B cell (primary cell): ENCODE measurements at regions not wholly inside any gene's neighbourhood (a gene's known extent, or its start where the extent isn't known, plus 50 kb on each side); places are given as distances from the start of the nearest gene placed in this dataset.

Source experiments
- ATAC-seq: fragments of 200-7000 bp; cut with Tn5 transposase; one replicate; pipeline ENCODE4 v1.10.0; 2021; ENCODE audit warnings: low read depth, mild to moderate bottlenecking, moderate number of reproducible peaks, moderate library complexity
- CTCF ChIA-PET: fragments of 350-600 bp; sonication (Branson Sonifier 250); formaldehyde crosslinking; loops from one replicate; lab custom pipeline; 2021; ENCODE audit warnings: antibody characterized with exemption, inconsistent platforms; lab: Charles Lee
- POLR2A ChIA-PET: fragments of 350-600 bp; sonication (Branson Sonifier 250); formaldehyde crosslinking; loops from one replicate; lab custom pipeline; 2021; ENCODE audit warnings: antibody characterized with exemption; lab: Charles Lee
- DNase-seq: peaks from one replicate; pipeline ENCODE4 v3.0.0; 2013
- H2AFZ ChIP-seq: 2 replicates; pipeline ENCODE4 v1.6.1; 2012; ENCODE audit warnings: mild to moderate bottlenecking, low read depth, low read length; ENCODE audit not compliant: insufficient read depth, poor library complexity, severe bottlenecking
- H3K27ac ChIP-seq, 2 donors: 1 replicate in 1 of 2; 2 replicates in 1 of 2; pipeline ENCODE4 v1.5.1; 2012 to 2013; ENCODE audit warnings: low read length in 2 of 2, mild to moderate bottlenecking in 2 of 2, moderate library complexity in 1 of 2
- H3K27me3 ChIP-seq, 4 experiments: fragments of 200-600 bp in 1 of 4; sonication (generic) in 1 of 4; replicated peaks in 1 of 4; 1 replicate in 2 of 4; 2 replicates in 2 of 4; pipeline versions ENCODE4 v1.6.1 to v1.7.0; 2013 to 2016; ENCODE audit warnings: low read length in 3 of 4, mild to moderate bottlenecking in 2 of 4, mixed read lengths in 1 of 4, moderate library complexity in 1 of 4; ENCODE audit not compliant: insufficient read depth in 4 of 4, control insufficient read depth in 3 of 4; ENCODE audit errors: control extremely low read depth in 1 of 4
- H3K36me3 ChIP-seq, 2 experiments: replicated peaks in 1 of 2; 1 replicate in 1 of 2; 2 replicates in 1 of 2; pipeline versions ENCODE4 v1.6.1 to v1.7.1; 2013; ENCODE audit warnings: low read length in 1 of 2; ENCODE audit not compliant: insufficient read depth in 2 of 2, control insufficient read depth in 1 of 2; ENCODE audit errors: control extremely low read depth in 1 of 2, extremely low read depth in 1 of 2
- H3K4me1 ChIP-seq, 2 donors: fragments of 200-600 bp in 1 of 2; sonication (generic) in 1 of 2; 1 replicate in 1 of 2; 2 replicates in 1 of 2; pipeline versions ENCODE4 v1.5.1 to v1.6.1; 2013 to 2017; ENCODE audit warnings: low read length in 2 of 2; ENCODE audit not compliant: control insufficient read depth in 2 of 2, insufficient read depth in 2 of 2
- H3K4me2 ChIP-seq: replicated peaks from 2 replicates; pipeline ENCODE3; 2012; ENCODE audit warnings: mild to moderate bottlenecking, low read depth, low read length; ENCODE audit not compliant: poor library complexity, severe bottlenecking
- H3K4me3 ChIP-seq, 5 experiments: fragments of 200-600 bp in 1 of 5; sonication (generic) in 1 of 5; 1 replicate in 3 of 5; 2 replicates in 2 of 5; pipeline versions ENCODE4 v1.5.1 to v1.7.0; 2011 to 2016; ENCODE audit warnings: low read length in 4 of 5, mild to moderate bottlenecking in 4 of 5, low read depth in 2 of 5, control low read depth in 1 of 5, moderate library complexity in 1 of 5; ENCODE audit not compliant: insufficient read depth in 1 of 5; ENCODE audit errors: control extremely low read depth in 1 of 5, extremely low read depth in 1 of 5
- H3K79me2 ChIP-seq: fragments of 200-600 bp; sonication (generic); one replicate; pipeline ENCODE4 v1.6.0; 2016; ENCODE audit warnings: low read length; ENCODE audit not compliant: control insufficient read depth, insufficient read depth
- H3K9ac ChIP-seq: fragments of 200-600 bp; sonication (generic); 2 replicates; pipeline ENCODE4 v1.6.1; 2017; ENCODE audit warnings: mild to moderate bottlenecking, low read length, moderate library complexity
- H3K9me3 ChIP-seq, 3 donors: one replicate each; pipeline versions ENCODE4 v1.6.1 to v1.7.1; 2013; ENCODE audit warnings: low read length in 2 of 3; ENCODE audit not compliant: control insufficient read depth in 2 of 3, insufficient read depth in 1 of 3; ENCODE audit errors: control extremely low read depth in 1 of 3
- H4K20me1 ChIP-seq: 2 replicates; pipeline ENCODE4 v1.6.0; 2012; ENCODE audit warnings: mild to moderate bottlenecking, low read length; ENCODE audit not compliant: insufficient read depth, control insufficient read depth, poor library complexity, severe bottlenecking
- H3K27ac Mint-ChIP-seq: one replicate; pipeline ENCODE4 v1.8.0; 2021; ENCODE audit warnings: mixed read lengths
- H3K27me3 Mint-ChIP-seq: one replicate; pipeline ENCODE4 v1.8.0; 2021; ENCODE audit warnings: mixed read lengths
- H3K4me1 Mint-ChIP-seq: one replicate; pipeline ENCODE4 v1.8.0; 2021; ENCODE audit warnings: mixed read lengths
- H3K4me3 Mint-ChIP-seq: one replicate; pipeline ENCODE4 v1.8.0; 2021; ENCODE audit warnings: mixed read lengths
- H3K9me3 Mint-ChIP-seq: one replicate; pipeline ENCODE4 v1.8.0; 2022; ENCODE audit warnings: mixed read lengths; ENCODE audit not compliant: insufficient read depth
- CTCF ChIP-seq: fragments of 200-600 bp; IDR thresholded peaks from one replicate; pipeline ENCODE4 v1.8.0; 2022; ENCODE audit warnings: antibody characterized with exemption, mild to moderate bottlenecking
- EZH2 ChIP-seq: IDR thresholded peaks from 2 replicates; pipeline ENCODE4 v1.6.1; 2012; ENCODE audit warnings: borderline replicate concordance, low read depth, mild to moderate bottlenecking, moderate library complexity, low read length; ENCODE audit not compliant: insufficient read depth, poor library complexity, severe bottlenecking
- WGBS: methylation state at CpG from one replicate; pipeline ENCODE4 v1.1.5; 2013; ENCODE audit warnings: missing lambda C conversion rate; ENCODE audit not compliant: insufficient coverage; 5-methylcytosine and 5-hydroxymethylcytosine counted together
- intact Hi-C: fragments of 100-400 bp; cut with micrococcal nuclease; formaldehyde crosslinking; loops from one replicate; pipeline ENCODE4 v1.10.0; 2022

GRCh38 chr1:55781944-55782482 lies 566.8 kb upstream of the USP24 start:
- DNase-seq, result no peak
- no peak for ATAC-seq
- Histone ChIP-seq H3K79me2 (no peaks in the 10 kb centered on the region), H3K4me3 (no peak overlapping the region), H3K4me2 (no peak overlapping the region), H4K20me1 (no peaks in the 10 kb centered on the region), H3K9me3 (no peaks in the 10 kb centered on the region), H2AFZ (no peak overlapping the region), H3K27me3 (no peaks in the 10 kb centered on the region), H3K27ac (no peak overlapping the region), H3K36me3 (no peaks in the 10 kb centered on the region), H3K9ac (no peak overlapping the region), H3K4me1 (no peaks in the 10 kb centered on the region)
- H3K4me3 Mint-ChIP-seq, result no peak overlapping the region
- no peaks in the 10 kb centered on the region for H3K4me1 Mint-ChIP-seq
- H3K27ac Mint-ChIP-seq, result no peak overlapping the region
- POLR2A ChIA-PET, result no interaction called here
- CTCF ChIA-PET, result no interaction called here
- peaks cover 3% of the 10 kb centered on the region for H3K27me3 Mint-ChIP-seq
- no peak for TF ChIP-seq EZH2
- no peak for TF ChIP-seq CTCF
- intact Hi-C loops, result no loop called here
- H3K9me3 Mint-ChIP-seq, result no peaks in the 10 kb centered on the region
- WGBS, result no CpG with 5 or more reads among the region's 3 CpGs

- intact Hi-C loops, result no loop called here
- CTCF ChIA-PET, result no interaction called here
- POLR2A ChIA-PET, result no interaction called here
- no peak overlapping the region for H3K9ac ChIP-seq
- H3K27ac ChIP-seq, result no peak overlapping the region
- Mint-ChIP-seq H3K27me3 (peaks cover 6% of the 10 kb centered on the region), H3K4me1 (no peaks in the 10 kb centered on the region), H3K9me3 (no peaks in the 10 kb centered on the region), H3K4me3 (no peak overlapping the region), H3K27ac (no peak overlapping the region)
- H3K4me2 ChIP-seq, result no peak overlapping the region
- no peak for TF ChIP-seq CTCF
- no peak for TF ChIP-seq EZH2
- H3K36me3 ChIP-seq, result no peaks in the 10 kb centered on the region
- no peaks in the 10 kb centered on the region for H3K4me1 ChIP-seq
- WGBS, result no CpG with 5 or more reads among the region's 3 CpGs
- ATAC-seq (no peak), DNase-seq (no peak)
- H3K4me3 ChIP-seq, result no peak overlapping the region
- H4K20me1 ChIP-seq, result no peaks in the 10 kb centered on the region
- no peaks in the 10 kb centered on the region for H3K9me3 ChIP-seq
- H3K27me3 ChIP-seq, result no peaks in the 10 kb centered on the region
- no peak overlapping the region for H2AFZ ChIP-seq
- H3K79me2 ChIP-seq, result no peaks in the 10 kb centered on the region
These were observed 565.8 kb upstream of the USP24 start for GRCh38 chr1:55781003-55781402.
